NB4 (cell line): ENCODE measurements at regions not wholly inside any gene's neighbourhood (a gene's known extent, or its start where the extent isn't known, plus 50 kb on each side); places are given as distances from the start of the nearest gene placed in this dataset.
"Not testable (repeated sequence)": the region's sequence is repeated elsewhere in the genome, so short reads cannot be mapped to it uniquely, and the experiment has no call there.

Source experiments
- DNase-seq: peaks from one replicate; pipeline ENCODE4 v3.0.0; 2010; ENCODE audit warnings: low read depth
- H3K4me3 ChIP-seq: one replicate; pipeline ENCODE4 v1.5.1; 2011; ENCODE audit warnings: mild to moderate bottlenecking, low read depth, low read length, moderate library complexity
- MYC ChIP-seq: IDR thresholded peaks from 2 replicates; pipeline ENCODE4 v1.6.1; 2011; ENCODE audit warnings: low read depth, low read length
- POLR2A ChIP-seq: IDR thresholded peaks from 2 replicates; pipeline ENCODE4 v1.6.1; 2011; ENCODE audit warnings: mild to moderate bottlenecking; ENCODE audit not compliant: insufficient read length; ENCODE audit errors: extremely low read depth
- TF ChIP-seq, protein P1 (sequence below): IDR thresholded peaks from one replicate; pipeline ENCODE4 v1.5.1; 2012; ENCODE audit warnings: low read depth, low read length
- TF ChIP-seq, protein P2 (sequence below): IDR thresholded peaks from 2 replicates; pipeline ENCODE4 v1.6.1; 2011; ENCODE audit warnings: low read depth, low read length

DNA sequence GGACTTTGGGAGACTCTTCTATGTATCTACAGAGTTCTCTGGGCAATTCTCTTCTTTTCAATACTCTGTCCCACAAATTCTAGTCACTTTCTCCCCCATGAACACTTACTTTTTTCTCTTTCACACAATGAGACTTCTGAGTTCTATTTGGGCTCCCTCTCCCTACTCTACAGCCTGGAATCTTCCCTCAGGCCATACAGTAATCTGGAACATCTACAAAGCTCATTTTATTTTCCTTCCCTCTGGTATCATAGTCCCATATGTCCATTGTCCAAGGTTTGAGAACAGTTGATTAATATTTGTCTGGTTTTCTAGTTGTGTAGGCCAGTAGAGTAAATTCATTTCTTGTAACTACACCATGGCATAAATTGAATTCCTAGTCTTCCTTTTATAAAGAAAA is 544.6 kb upstream of the RAG2 start:
- no peak overlapping the region for H3K4me3 ChIP-seq
- no peak for DNase-seq
- TF ChIP-seq, protein P1, sequence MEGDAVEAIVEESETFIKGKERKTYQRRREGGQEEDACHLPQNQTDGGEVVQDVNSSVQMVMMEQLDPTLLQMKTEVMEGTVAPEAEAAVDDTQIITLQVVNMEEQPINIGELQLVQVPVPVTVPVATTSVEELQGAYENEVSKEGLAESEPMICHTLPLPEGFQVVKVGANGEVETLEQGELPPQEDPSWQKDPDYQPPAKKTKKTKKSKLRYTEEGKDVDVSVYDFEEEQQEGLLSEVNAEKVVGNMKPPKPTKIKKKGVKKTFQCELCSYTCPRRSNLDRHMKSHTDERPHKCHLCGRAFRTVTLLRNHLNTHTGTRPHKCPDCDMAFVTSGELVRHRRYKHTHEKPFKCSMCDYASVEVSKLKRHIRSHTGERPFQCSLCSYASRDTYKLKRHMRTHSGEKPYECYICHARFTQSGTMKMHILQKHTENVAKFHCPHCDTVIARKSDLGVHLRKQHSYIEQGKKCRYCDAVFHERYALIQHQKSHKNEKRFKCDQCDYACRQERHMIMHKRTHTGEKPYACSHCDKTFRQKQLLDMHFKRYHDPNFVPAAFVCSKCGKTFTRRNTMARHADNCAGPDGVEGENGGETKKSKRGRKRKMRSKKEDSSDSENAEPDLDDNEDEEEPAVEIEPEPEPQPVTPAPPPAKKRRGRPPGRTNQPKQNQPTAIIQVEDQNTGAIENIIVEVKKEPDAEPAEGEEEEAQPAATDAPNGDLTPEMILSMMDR: no peak
- TF ChIP-seq, protein P2, sequence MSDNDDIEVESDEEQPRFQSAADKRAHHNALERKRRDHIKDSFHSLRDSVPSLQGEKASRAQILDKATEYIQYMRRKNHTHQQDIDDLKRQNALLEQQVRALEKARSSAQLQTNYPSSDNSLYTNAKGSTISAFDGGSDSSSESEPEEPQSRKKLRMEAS: no peak
- TF ChIP-seq POLR2A: no peak
- TF ChIP-seq MYC: no peak

DNA sequence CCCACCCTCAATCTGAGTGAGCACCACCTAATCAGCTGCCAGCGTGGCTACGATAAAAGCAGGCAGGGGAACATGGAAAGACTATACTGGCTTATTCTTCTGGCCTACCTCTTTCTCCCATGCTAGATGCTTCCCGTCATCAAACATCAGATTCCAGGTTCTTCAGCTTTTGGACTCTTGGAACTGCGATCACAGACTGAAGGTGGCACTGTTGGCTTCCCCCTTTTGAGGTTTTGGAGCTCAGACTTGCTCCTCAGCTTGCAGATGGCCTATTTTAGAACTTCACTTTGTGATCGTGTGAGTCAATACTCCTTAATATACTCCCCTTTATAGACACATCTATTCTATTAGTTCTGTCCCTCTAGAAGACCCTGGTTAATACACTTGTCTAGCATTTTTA is 543.7 kb upstream of the RAG2 start:
- TF ChIP-seq, protein P2: no peak
- TF ChIP-seq, protein P1: peak; percentile 13
- no peak overlapping the region for H3K4me3 ChIP-seq
- DNase-seq: peak; percentile 10

DNA sequence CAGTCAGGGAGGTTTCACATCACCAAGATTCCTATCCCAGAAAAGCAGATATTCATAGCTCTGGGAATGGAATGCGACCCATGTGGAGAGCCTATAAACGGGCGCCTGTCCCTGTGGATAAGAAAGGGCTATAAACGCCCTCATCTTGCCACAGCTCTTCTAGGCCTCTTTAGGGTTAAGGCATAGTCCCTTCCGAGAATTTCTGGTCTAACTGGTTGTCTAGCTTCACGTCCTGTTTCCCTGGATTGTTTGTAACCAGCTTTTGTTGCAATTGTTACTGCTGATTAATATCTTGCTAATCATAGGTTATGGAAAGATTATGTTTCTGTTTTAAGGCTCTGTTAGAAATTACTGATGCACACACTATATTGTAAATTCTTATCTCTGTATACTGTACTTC is 537.6 kb upstream of the RAG2 start:
- not testable (repeated sequence) for H3K4me3 ChIP-seq, DNase-seq

DNA sequence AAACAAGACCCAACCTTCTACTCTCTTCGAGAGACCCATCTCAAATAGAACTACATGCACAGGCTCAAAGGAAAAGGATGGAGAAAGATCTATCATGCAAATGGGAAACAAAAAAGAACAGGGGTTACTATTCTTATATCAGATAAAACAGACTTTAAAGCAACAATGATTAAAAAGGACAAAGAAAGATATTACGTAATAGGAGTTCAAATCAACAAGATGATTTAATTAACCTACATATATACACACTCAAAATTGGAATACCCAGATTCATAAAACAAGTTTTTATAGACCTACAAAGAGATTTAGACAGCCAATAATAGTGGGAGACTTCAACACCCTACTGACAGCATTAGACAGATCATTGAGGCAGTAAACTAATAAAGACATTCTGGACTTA is 536.6 kb upstream of the RAG2 start:
- TF ChIP-seq, protein P1: no peak
- TF ChIP-seq MYC: no peak
- TF ChIP-seq, protein P2: no peak
- no peak for TF ChIP-seq POLR2A
- no peak for DNase-seq
- H3K4me3 ChIP-seq: no peak overlapping the region

DNA sequence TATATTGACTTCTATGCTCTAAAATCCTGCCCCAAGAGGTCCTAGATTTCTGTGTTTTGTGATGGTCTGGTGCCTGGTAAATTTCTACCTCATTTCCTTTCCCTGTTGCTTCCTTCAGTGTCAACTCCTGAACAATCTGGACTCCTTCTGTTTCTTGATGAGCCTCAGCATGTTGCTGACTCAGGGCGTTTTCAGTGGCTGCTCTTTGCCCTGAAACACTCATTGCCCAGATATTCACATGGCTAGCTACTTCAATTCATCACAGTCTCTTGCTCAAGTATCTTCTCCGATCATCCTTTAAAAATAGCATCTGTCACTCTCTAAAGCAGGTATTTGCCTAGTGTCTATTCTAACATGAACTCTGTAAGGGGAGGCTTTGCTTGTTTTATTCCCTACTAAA is 526.3 kb upstream of the RAG2 start:
- TF ChIP-seq, protein P1: no peak
- no peak for TF ChIP-seq POLR2A
- TF ChIP-seq, protein P2: no peak
- no peak for TF ChIP-seq MYC
- no peak overlapping the region for H3K4me3 ChIP-seq
- DNase-seq: no peak

DNA sequence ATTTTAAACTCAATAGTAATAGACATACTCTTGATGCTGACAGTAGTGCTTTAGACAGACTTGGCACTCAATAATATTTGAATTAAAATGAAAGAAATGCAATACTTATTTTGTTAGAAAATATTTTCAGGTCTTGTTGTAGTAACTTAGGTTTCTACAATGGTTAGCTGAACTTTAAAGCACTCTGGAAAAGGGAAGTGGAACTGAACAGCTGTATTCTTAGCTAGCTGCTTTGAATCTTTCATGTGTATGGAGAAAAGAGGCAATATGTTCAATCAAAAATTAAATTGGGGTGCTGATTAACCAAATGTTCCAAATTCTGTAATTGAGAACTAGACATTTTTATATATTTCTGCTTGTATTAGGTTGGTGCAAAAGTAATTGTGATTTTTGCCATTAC is 517.9 kb upstream of the RAG2 start:
- TF ChIP-seq, protein P2: no peak
- no peak for TF ChIP-seq POLR2A
- TF ChIP-seq, protein P1: no peak
- peak; percentile 4 for DNase-seq

More for the DNA sequence above, 517.9 kb upstream of the RAG2 start:
- no peak overlapping the region for H3K4me3 ChIP-seq
